ENCODE measurements at regions not wholly inside any gene's neighbourhood (a gene's known extent, or its start where the extent isn't known, plus 50 kb on each side); places are given as distances from the start of the nearest gene placed in this dataset.

- no peak for DNase-seq
Measured at GRCh38 chr9:107620236-107620635, 130.7 kb upstream of the KLF4 start.

GRCh38 chr9:107615321-107615720, 125.8 kb upstream of the KLF4 start:
- no peak for DNase-seq

GRCh38 chr9:107614765-107615164, 125.2 kb upstream of the KLF4 start:
- no peak for DNase-seq

- no peak for DNase-seq
Measured at GRCh38 chr9:107613321-107613720, 123.8 kb upstream of the KLF4 start.

GRCh38 chr9:107612136-107612535, 122.6 kb upstream of the KLF4 start:
- DNase-seq: no peak

- no peak for DNase-seq
Measured at GRCh38 chr9:107609547-107609946, 120.0 kb upstream of the KLF4 start.

GRCh38 chr9:107606149-107606790, 116.7 kb upstream of the KLF4 start:
- DNase-seq: no peak

GRCh38 chr9:107605041-107605440, 115.5 kb upstream of the KLF4 start:
- DNase-seq: no peak

- DNase-seq: no peak
Measured at GRCh38 chr9:107603281-107603680, 113.7 kb upstream of the KLF4 start.

- no peak for DNase-seq
Measured at GRCh38 chr9:107600060-107600573, 110.5 kb upstream of the KLF4 start.

- no peak for DNase-seq
Measured at GRCh38 chr9:107597743-107598217, 108.2 kb upstream of the KLF4 start.

GRCh38 chr9:107594908-107595530, 105.5 kb upstream of the KLF4 start:
- DNase-seq: no peak

GRCh38 chr9:107593224-107593870, 103.8 kb upstream of the KLF4 start:
- DNase-seq: no peak

- no peak for DNase-seq
Measured at GRCh38 chr9:107592424-107592823, 102.9 kb upstream of the KLF4 start.

GRCh38 chr9:107591781-107592180, 102.2 kb upstream of the KLF4 start:
- DNase-seq: no peak

- DNase-seq: no peak
Measured at GRCh38 chr9:107588393-107588792, 98.8 kb upstream of the KLF4 start.

- DNase-seq: no peak
Measured at GRCh38 chr9:107587191-107587963, 97.8 kb upstream of the KLF4 start.

- no peak for DNase-seq
Measured at GRCh38 chr9:107586493-107586892, 96.9 kb upstream of the KLF4 start.

GRCh38 chr9:107585465-107585864, 95.9 kb upstream of the KLF4 start:
- DNase-seq: no peak

GRCh38 chr9:107584944-107585343, 95.4 kb upstream of the KLF4 start:
- no peak for DNase-seq

GRCh38 chr9:107584186-107584585, 94.6 kb upstream of the KLF4 start:
- DNase-seq: no peak

- no peak for DNase-seq
Measured at GRCh38 chr9:107577140-107577776, 87.7 kb upstream of the KLF4 start.

GRCh38 chr9:107571148-107571547, 81.6 kb upstream of the KLF4 start:
- DNase-seq: no peak

Data from stimulated activated CD4-positive, alpha-beta T cell treated with anti-CD3 and anti-CD28 coated beads, Interleukin-4, amount 100 ng/mL, for 24 hours (primary cell).